GM19328 (cell line): ENCODE measurements at regions not wholly inside any gene's neighbourhood (a gene's known extent, or its start where the extent isn't known, plus 50 kb on each side); places are given as distances from the start of the nearest gene placed in this dataset.

Experiments
- ATAC-seq: cut with Tn5 transposase; IDR thresholded peaks from one replicate; pipeline ENCODE4 v1.9.1; 2021; ENCODE audit warnings: mild to moderate bottlenecking, moderate library complexity; ENCODE audit not compliant: unreplicated experiment

GRCh38 chr20:16123623-16124022 lies 449.6 kb downstream of the KIF16B start:
- ATAC-seq: no peak

- no peak for ATAC-seq
Measured at GRCh38 chr20:16119909-16120308, 453.3 kb downstream of the KIF16B start.

- ATAC-seq: no peak
Measured at GRCh38 chr20:16115911-16116552, 457.2 kb downstream of the KIF16B start.

- ATAC-seq: no peak
Measured at GRCh38 chr20:16113736-16114135, 459.5 kb downstream of the KIF16B start.

GRCh38 chr20:16111852-16112412 lies 461.3 kb downstream of the KIF16B start:
- ATAC-seq: no peak

- ATAC-seq: no peak
Measured at GRCh38 chr20:16111172-16111832, 461.9 kb downstream of the KIF16B start.

- no peak for ATAC-seq
Measured at GRCh38 chr20:16107172-16107870, 465.9 kb downstream of the KIF16B start.

GRCh38 chr20:16106191-16106849 lies 466.9 kb downstream of the KIF16B start:
- no peak for ATAC-seq

- no peak for ATAC-seq
Measured at GRCh38 chr20:16104783-16105182, 468.5 kb downstream of the KIF16B start.
